Stimulated activated effector memory CD8-positive, alpha-beta T cell treated with anti-CD3 and anti-CD28 coated beads, Interleukin-12 subunit alpha, Interleukin-12 subunit beta, amount 100 ng/mL, for 72 hours (primary cell): ENCODE measurements at regions not wholly inside any gene's neighbourhood (a gene's known extent, or its start where the extent isn't known, plus 50 kb on each side); places are given as distances from the start of the nearest gene placed in this dataset.

Experiments
- ATAC-seq: fragments of 150-1000 bp; cut with Tn5 transposase; 2 replicates; pipeline ENCODE4 v1.10.0; 2021
- DNase-seq, 2 donors: peaks; one replicate each; pipeline ENCODE4 v3.0.0; 2021 to 2022; ENCODE audit warnings: low spot score in 2 of 2
- H3K27ac Mint-ChIP-seq: one replicate; pipeline ENCODE4 v1.8.0; 2022; ENCODE audit warnings: mild to moderate bottlenecking, mixed read lengths
- H3K36me3 Mint-ChIP-seq: one replicate; pipeline ENCODE4 v1.8.0; 2022; ENCODE audit warnings: mild to moderate bottlenecking, mixed read lengths
- H3K4me1 Mint-ChIP-seq: one replicate; pipeline ENCODE4 v1.8.0; 2022; ENCODE audit warnings: mixed read lengths
- H3K4me3 Mint-ChIP-seq: one replicate; pipeline ENCODE4 v1.8.0; 2022; ENCODE audit warnings: mild to moderate bottlenecking, mixed read lengths
- H3K9me3 Mint-ChIP-seq: one replicate; pipeline ENCODE4 v1.8.0; 2022; ENCODE audit warnings: mixed read lengths

DNA sequence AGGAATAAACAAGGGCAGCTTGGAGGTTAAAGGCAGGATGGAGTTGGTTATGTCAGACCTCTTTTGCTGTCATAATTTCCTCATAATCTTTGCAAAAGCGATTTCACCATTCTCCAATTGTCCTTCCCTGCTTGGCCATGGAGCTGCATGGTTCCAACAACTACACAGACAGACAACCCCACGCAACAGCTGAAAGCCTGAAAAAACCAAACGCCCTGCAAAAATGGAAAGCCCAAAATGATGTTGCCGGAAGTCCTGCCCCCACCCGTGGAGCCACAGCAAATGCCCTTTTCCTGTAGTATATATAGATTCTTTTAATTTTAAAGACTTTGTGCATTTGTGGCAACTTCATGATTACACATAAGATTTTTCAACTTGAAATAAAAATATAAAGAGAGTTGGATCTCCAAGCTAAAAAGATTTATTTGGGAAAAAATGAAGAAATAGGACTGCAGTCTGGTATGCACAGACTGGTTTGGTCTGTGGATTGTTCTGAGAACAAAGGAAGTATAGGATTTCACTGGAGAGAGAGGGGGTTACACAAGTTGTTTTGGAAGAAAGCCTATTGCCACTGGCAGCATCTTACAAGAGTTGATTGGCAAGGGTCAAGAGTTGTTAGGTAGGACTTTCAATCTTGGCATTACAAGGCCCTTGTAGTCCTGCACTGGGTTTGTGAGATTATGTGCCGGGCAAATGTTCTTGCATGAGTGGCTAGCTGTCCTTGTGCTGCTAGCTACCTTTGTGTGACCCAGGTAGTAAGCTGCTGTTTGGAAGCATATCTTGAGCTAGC lies 190.0 kb downstream of the C6orf118 start:
- Mint-ChIP-seq H3K36me3 (no peaks in the 10 kb centered on the region), H3K4me1 (no peaks in the 10 kb centered on the region), H3K27ac (no peak overlapping the region), H3K4me3 (no peak overlapping the region), H3K9me3 (peaks cover 3% of the 10 kb centered on the region)
- ATAC-seq (no peak), DNase-seq (no peak)

DNA sequence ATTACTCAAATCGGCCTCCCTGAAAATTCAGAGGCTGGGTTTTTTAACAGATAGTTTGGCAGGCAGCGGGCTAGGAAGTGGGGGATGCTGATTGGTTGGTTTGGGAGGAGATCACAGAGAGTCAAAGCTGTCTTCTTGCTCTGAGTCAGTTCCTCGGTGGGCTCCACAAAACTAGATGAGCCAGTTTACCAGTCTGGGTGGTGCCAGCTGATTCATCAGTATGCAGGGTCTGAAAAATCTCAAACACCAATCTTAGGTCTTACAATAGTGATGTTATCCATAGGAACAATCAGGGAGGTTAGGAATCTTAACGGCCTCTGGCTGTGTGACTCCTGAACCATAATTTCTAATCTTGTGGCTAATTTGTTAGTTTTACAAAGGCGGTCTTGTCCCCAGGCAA lies 190.7 kb downstream of the C6orf118 start:
- H3K4me3 Mint-ChIP-seq: no peak overlapping the region
- H3K4me1 Mint-ChIP-seq: no peaks in the 10 kb centered on the region

GRCh38 chr6:165117806-165118205 lies 191.6 kb downstream of the C6orf118 start:
- Mint-ChIP-seq H3K9me3 (peaks cover 8% of the 10 kb centered on the region), H3K4me3 (no peak overlapping the region), H3K4me1 (no peaks in the 10 kb centered on the region), H3K36me3 (no peaks in the 10 kb centered on the region), H3K27ac (no peak overlapping the region)
- DNase-seq (no peak), ATAC-seq (peak; percentile 34)

More for the DNA sequence above, 190.7 kb downstream of the C6orf118 start:
- no peaks in the 10 kb centered on the region for H3K36me3 Mint-ChIP-seq
- H3K27ac Mint-ChIP-seq: no peak overlapping the region
- DNase-seq: no peak
- H3K9me3 Mint-ChIP-seq: peaks cover 6% of the 10 kb centered on the region
- no peak for ATAC-seq

DNA sequence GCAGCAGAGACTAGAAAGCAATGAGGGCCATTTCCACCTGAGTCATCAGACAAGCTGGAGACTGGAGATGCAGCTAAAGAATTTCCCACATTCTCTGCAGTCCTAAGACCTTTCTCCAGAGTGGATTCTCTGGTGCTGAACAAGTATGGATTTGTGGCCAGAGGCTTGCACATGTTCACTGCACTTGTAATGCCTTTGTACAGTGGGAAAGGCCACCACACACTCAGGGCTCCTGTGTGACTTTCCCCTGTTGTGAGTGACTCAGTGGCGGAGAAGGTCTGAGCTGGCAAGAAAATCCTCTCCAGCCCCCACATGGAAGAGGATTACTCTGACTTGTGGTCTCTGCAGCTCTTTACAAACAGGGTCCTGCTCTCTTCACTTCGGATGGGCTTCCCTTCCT lies 192.3 kb downstream of the C6orf118 start:
- Mint-ChIP-seq H3K9me3 (peaks cover 8% of the 10 kb centered on the region), H3K4me1 (no peaks in the 10 kb centered on the region), H3K36me3 (no peaks in the 10 kb centered on the region), H3K27ac (no peak overlapping the region), H3K4me3 (no peak overlapping the region)
- ATAC-seq (no peak), DNase-seq (no peak)

DNA sequence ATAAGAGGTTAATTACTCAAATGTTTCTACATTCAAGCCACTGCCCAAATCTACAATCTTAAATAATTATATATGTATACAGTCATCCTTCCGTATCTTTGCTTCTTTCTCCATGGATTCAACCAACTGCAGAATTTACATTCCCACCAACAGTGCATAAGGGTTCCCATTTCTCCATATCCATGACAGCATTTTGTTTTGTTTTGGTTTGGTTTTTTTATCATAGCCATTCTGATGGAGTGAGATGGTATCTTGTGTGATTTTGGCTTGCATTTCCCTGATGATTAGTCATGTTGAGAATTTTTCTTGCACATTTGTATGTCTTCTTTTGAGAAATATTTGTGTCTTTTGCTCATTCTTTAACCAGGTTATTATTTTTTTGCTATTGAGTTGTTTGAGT lies 198.5 kb downstream of the C6orf118 start:
- Mint-ChIP-seq H3K27ac (no peak overlapping the region), H3K36me3 (no peaks in the 10 kb centered on the region), H3K4me1 (no peaks in the 10 kb centered on the region), H3K9me3 (peaks cover 10% of the 10 kb centered on the region), H3K4me3 (no peak overlapping the region)
- ATAC-seq (no peak), DNase-seq (no peak)

DNA sequence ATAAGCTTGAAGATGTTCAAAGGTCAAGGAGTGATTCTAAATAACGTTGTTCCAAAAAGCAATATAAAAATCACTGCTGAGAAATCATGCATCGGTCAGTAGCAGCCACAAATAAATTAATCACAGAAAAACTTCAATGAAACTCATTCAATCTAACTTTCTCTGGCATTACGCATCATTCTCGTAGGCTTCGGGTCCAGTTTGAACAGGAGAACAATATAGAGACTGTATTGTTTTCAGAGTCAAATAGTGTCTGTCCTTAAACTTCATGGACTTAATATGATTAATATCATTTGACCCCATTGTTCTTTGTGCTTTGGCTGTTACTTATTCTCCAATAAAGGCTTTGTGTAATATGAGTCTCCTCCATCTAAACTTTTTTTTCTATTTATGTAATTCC lies 200.4 kb downstream of the C6orf118 start:
- Mint-ChIP-seq H3K4me3 (no peak overlapping the region), H3K27ac (no peak overlapping the region), H3K36me3 (no peaks in the 10 kb centered on the region), H3K4me1 (no peaks in the 10 kb centered on the region), H3K9me3 (peaks cover 7% of the 10 kb centered on the region)
- no peak for DNase-seq
- no peak for ATAC-seq

- Mint-ChIP-seq H3K36me3 (no peaks in the 10 kb centered on the region), H3K4me1 (no peaks in the 10 kb centered on the region), H3K9me3 (peaks cover 2% of the 10 kb centered on the region), H3K27ac (no peak overlapping the region), H3K4me3 (no peak overlapping the region)
- DNase-seq (no peak), ATAC-seq (no peak)
Measured at GRCh38 chr6:165106261-165106660, 203.1 kb downstream of the C6orf118 start.

- no peak overlapping the region for H3K4me3 Mint-ChIP-seq
- DNase-seq: no peak
Measured at GRCh38 chr6:165098165-165098564, 211.2 kb downstream of the C6orf118 start.

DNA sequence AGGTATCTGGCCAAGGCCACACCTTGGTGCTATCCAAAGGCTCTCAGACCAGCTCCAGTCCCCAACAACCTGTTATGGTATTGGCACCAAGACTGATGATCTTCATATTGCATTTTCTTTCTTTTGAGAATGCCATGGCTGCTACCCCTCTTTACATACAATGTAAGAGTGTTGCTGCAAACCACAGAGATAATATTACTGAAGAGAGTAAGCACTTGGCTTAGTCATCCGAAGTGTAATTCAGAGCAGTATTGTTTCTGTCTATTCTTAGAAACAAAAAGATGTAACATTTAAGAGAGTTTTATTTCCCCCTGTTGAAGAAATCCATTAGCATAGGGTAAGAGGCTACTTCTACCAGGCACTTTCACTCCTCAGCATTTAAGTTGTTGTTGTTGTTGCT lies 212.5 kb downstream of the C6orf118 start:
- ATAC-seq (no peak), DNase-seq (no peak)
- H3K36me3 Mint-ChIP-seq: no peaks in the 10 kb centered on the region
- H3K4me1 Mint-ChIP-seq: no peaks in the 10 kb centered on the region
- H3K27ac Mint-ChIP-seq: no peak overlapping the region
- H3K9me3 Mint-ChIP-seq: peaks cover 8% of the 10 kb centered on the region
- H3K4me3 Mint-ChIP-seq: no peak overlapping the region

More at GRCh38 chr6:165098165-165098564, 211.2 kb downstream of the C6orf118 start:
- ATAC-seq: no peak
- H3K36me3 Mint-ChIP-seq: no peaks in the 10 kb centered on the region
- H3K4me1 Mint-ChIP-seq: no peaks in the 10 kb centered on the region
- no peak overlapping the region for H3K27ac Mint-ChIP-seq
- peaks cover 2% of the 10 kb centered on the region for H3K9me3 Mint-ChIP-seq

GRCh38 chr6:165096209-165096608 lies 213.2 kb downstream of the C6orf118 start:
- Mint-ChIP-seq H3K36me3 (no peaks in the 10 kb centered on the region), H3K27ac (no peak overlapping the region), H3K9me3 (peaks cover 11% of the 10 kb centered on the region), H3K4me3 (no peak overlapping the region), H3K4me1 (no peaks in the 10 kb centered on the region)
- DNase-seq (no peak), ATAC-seq (peak; percentile 49)

GRCh38 chr6:165092881-165093595 lies 216.4 kb downstream of the C6orf118 start:
- H3K27ac Mint-ChIP-seq: no peak overlapping the region
- no peak for ATAC-seq
- no peaks in the 10 kb centered on the region for H3K4me1 Mint-ChIP-seq
- no peak for DNase-seq
- H3K36me3 Mint-ChIP-seq: no peaks in the 10 kb centered on the region
- no peak overlapping the region for H3K4me3 Mint-ChIP-seq
- peaks cover 20% of the 10 kb centered on the region for H3K9me3 Mint-ChIP-seq

DNA sequence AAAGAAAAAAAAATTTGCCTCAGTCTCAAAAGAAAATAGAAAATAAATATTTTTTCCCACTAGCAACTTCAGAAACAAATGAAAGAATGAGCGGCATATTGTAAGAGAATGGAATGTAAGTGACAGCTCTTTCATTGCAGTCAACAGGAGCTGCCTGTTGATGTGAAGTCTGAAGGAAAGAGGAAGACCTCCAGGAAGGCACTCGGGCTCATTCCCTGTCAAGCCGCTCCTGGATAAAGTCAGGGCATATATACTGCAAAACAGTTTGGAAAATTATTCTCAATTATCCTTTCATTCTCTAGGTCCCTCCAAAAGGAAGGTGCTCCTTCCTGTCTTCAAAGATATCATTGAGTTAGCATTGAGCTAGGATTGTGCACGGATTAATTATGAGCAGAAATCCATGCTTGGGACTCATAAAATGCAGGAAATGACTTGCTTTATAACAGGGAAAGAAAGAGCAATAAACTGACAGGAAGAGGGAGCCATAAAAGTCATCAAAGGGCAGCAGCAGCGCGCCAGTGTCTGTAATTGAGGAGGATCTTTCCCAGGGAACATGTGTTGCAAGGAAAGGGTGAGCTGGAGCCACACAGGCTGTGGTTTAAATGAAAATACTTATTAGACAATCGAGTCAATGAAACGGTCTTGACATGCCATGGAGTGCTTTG lies 218.2 kb downstream of the C6orf118 start:
- Mint-ChIP-seq H3K4me3 (no peak overlapping the region), H3K9me3 (peaks cover 20% of the 10 kb centered on the region), H3K4me1 (no peaks in the 10 kb centered on the region), H3K36me3 (no peaks in the 10 kb centered on the region), H3K27ac (no peak overlapping the region)
- ATAC-seq (no peak), DNase-seq (no peak)

GRCh38 chr6:165090242-165090641 lies 219.2 kb downstream of the C6orf118 start:
- no peak for ATAC-seq
- H3K36me3 Mint-ChIP-seq: no peaks in the 10 kb centered on the region
- H3K4me3 Mint-ChIP-seq: no peak overlapping the region
- no peaks in the 10 kb centered on the region for H3K4me1 Mint-ChIP-seq
- no peak for DNase-seq
- H3K27ac Mint-ChIP-seq: no peak overlapping the region
- peaks cover 20% of the 10 kb centered on the region for H3K9me3 Mint-ChIP-seq

GRCh38 chr6:165086814-165087213 lies 222.6 kb downstream of the C6orf118 start:
- Mint-ChIP-seq H3K36me3 (no peaks in the 10 kb centered on the region), H3K9me3 (peaks cover 15% of the 10 kb centered on the region), H3K4me1 (no peaks in the 10 kb centered on the region), H3K27ac (no peak overlapping the region), H3K4me3 (no peak overlapping the region)
- DNase-seq (no peak), ATAC-seq (no peak)

DNA sequence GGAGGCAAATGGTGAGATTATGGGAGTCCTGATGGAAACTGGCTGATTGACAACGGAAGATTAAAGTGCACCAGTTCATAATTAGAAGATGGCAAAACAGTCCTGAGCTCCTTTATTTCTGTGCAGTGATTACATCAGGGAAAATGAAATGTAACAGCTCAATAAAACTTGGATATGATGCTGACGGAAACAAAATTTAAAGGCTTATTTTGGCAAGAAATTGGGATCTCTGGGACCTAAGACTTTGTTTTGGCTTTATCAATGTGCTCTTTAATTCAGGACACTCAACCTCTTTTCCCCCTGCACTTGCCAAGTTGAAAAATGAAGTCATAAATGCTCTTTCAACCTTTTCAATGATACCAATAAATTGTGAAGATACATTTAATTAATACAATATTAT lies 226.8 kb downstream of the C6orf118 start:
- H3K36me3 Mint-ChIP-seq: no peaks in the 10 kb centered on the region
- peaks cover 4% of the 10 kb centered on the region for H3K9me3 Mint-ChIP-seq
- no peak for DNase-seq
- no peak overlapping the region for H3K27ac Mint-ChIP-seq
- H3K4me3 Mint-ChIP-seq: no peak overlapping the region
- H3K4me1 Mint-ChIP-seq: no peaks in the 10 kb centered on the region
- ATAC-seq: no peak
